HG02943 (cell line): ENCODE measurements at regions not wholly inside any gene's neighbourhood (a gene's known extent, or its start where the extent isn't known, plus 50 kb on each side); places are given as distances from the start of the nearest gene placed in this dataset.

Experiments used
- ATAC-seq: cut with Tn5 transposase; IDR thresholded peaks from one replicate; pipeline ENCODE4 v1.9.1; 2021; ENCODE audit warnings: mild to moderate bottlenecking, low read depth, moderate library complexity; ENCODE audit not compliant: unreplicated experiment

- no peak for ATAC-seq
These were observed 771.2 kb upstream of the LINC00305 start for GRCh38 chr18:64919971-64920570.

- ATAC-seq = no peak
These were observed 770.0 kb upstream of the LINC00305 start for GRCh38 chr18:64918851-64919250.

- ATAC-seq = no peak
These were observed 744.5 kb upstream of the LINC00305 start for GRCh38 chr18:64893349-64893748.

- ATAC-seq = no peak
These were observed 740.1 kb upstream of the LINC00305 start for GRCh38 chr18:64888956-64889355.

GRCh38 chr18:64886995-64887394, 738.1 kb upstream of the LINC00305 start:
- ATAC-seq = no peak

- ATAC-seq = no peak
These were observed 734.0 kb upstream of the LINC00305 start for GRCh38 chr18:64882896-64883295.

- ATAC-seq = no peak
These were observed 727.9 kb upstream of the LINC00305 start for GRCh38 chr18:64876833-64877232.

GRCh38 chr18:64872710-64873458, 724.0 kb upstream of the LINC00305 start:
- no peak for ATAC-seq

GRCh38 chr18:64854112-64854511, 705.2 kb upstream of the LINC00305 start:
- ATAC-seq = no peak

GRCh38 chr18:64852281-64852680, 703.4 kb upstream of the LINC00305 start:
- ATAC-seq = no peak

GRCh38 chr18:64851726-64852125, 702.8 kb upstream of the LINC00305 start:
- no peak for ATAC-seq

GRCh38 chr18:64850791-64851190, 701.9 kb upstream of the LINC00305 start:
- no peak for ATAC-seq

- ATAC-seq = no peak
These were observed 692.2 kb upstream of the LINC00305 start for GRCh38 chr18:64840911-64841701.

- no peak for ATAC-seq
These were observed 661.5 kb upstream of the LINC00305 start for GRCh38 chr18:64810354-64810753.

- ATAC-seq = no peak
These were observed 660.9 kb upstream of the LINC00305 start for GRCh38 chr18:64809801-64810200.

GRCh38 chr18:64807560-64807959, 658.7 kb upstream of the LINC00305 start:
- ATAC-seq = no peak

- ATAC-seq = no peak
These were observed 657.8 kb upstream of the LINC00305 start for GRCh38 chr18:64806691-64807090.

- no peak for ATAC-seq
These were observed 657.3 kb upstream of the LINC00305 start for GRCh38 chr18:64806232-64806631.

- ATAC-seq = no peak
These were observed 654.6 kb upstream of the LINC00305 start for GRCh38 chr18:64803471-64803870.

GRCh38 chr18:64800151-64800550, 651.3 kb upstream of the LINC00305 start:
- no peak for ATAC-seq

GRCh38 chr18:64799376-64799775, 650.5 kb upstream of the LINC00305 start:
- no peak for ATAC-seq
